ENCODE measurements at regions not wholly inside any gene's neighbourhood (a gene's known extent, or its start where the extent isn't known, plus 50 kb on each side); places are given as distances from the start of the nearest gene placed in this dataset.

- 59% methylated on average over 3 of the region's 3 CpGs; no CpG with 5 or more reads in 1 of the 2 donors for WGBS, 2 donors (ENCODE audit: low coverage in 1 of 2)
Measured at GRCh38 chr4:131366714-131367113, 1782.4 kb upstream of the PCDH10 start.

DNA sequence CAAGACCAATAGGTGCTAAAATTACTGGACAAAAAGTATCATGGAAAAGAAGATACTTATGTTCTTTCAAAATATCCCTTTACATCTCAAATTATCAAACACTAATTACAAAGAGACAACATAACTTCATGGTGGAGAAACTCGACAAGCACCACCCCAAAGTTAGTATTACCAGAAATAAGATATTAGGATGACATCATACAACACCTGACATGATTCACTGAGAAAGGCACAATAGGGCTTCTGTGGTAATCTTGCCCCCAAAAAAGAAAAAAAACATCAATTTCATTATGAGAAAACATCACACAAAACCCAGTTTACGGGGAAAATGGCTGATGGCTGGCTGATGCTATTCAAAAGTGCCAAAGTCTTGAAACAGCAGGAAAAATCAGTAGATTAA lies 1781.7 kb upstream of the PCDH10 start:
- TF ChIP-seq POLR2AphosphoS5 (IDR thresholded peaks at IDR 0.05) (no peak), POLR2A (IDR thresholded peaks at IDR 0.05) (no peak), EP300 (IDR thresholded peaks at IDR 0.05) (no peak), CTCF (IDR thresholded peaks at IDR 0.05) (no peak)
- Histone ChIP-seq H3K4me3 (no peak overlapping the region), H3K9me3 (no peaks in the 10 kb centered on the region), H3K36me3 (no peaks in the 10 kb centered on the region), H3K4me1 (no peaks in the 10 kb centered on the region), H3K27me3 (no peaks in the 10 kb centered on the region), H3K27ac (no peak overlapping the region)
- ATAC-seq = no peak
- 80 to 89% methylated on average over 2 of the region's 2 CpGs for WGBS, 2 donors (ENCODE audit: low coverage in 1 of 2)

More at GRCh38 chr4:131366714-131367113, 1782.4 kb upstream of the PCDH10 start:
- Histone ChIP-seq H3K36me3 (no peaks in the 10 kb centered on the region), H3K27ac (no peak overlapping the region), H3K27me3 (no peaks in the 10 kb centered on the region), H3K4me3 (no peak overlapping the region), H3K4me1 (no peaks in the 10 kb centered on the region), H3K9me3 (no peaks in the 10 kb centered on the region)
- ATAC-seq = no peak
- TF ChIP-seq EP300 (IDR thresholded peaks at IDR 0.05) (no peak), POLR2A (IDR thresholded peaks at IDR 0.05) (no peak), CTCF (IDR thresholded peaks at IDR 0.05) (no peak), POLR2AphosphoS5 (IDR thresholded peaks at IDR 0.05) (no peak)

DNA sequence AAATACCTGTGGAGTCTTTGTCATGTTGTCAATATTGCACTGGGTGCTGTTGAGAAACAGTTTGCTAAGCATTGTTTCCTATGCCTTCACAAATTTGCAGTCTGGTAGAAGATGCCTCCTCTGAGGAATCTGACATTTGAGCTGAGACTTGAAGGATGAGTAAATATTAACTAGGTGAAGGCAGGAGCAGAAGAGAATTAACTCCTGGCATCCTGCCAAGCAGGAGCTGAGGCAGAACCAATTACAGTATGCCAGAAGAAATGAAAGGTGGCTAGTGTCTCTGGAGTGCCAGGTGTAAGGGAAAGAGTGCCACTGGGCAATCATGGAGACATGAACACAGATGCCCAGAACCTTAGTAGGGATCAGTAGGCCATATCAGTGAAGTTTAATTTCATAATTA lies 1778.2 kb upstream of the PCDH10 start:
- Histone ChIP-seq H3K27ac (no peak overlapping the region), H3K27me3 (no peaks in the 10 kb centered on the region), H3K9me3 (no peaks in the 10 kb centered on the region), H3K4me3 (no peak overlapping the region), H3K36me3 (no peaks in the 10 kb centered on the region), H3K4me1 (no peaks in the 10 kb centered on the region)
- no peak for ATAC-seq
- TF ChIP-seq EP300 (IDR thresholded peaks at IDR 0.05) (no peak), POLR2A (IDR thresholded peaks at IDR 0.05) (no peak), CTCF (IDR thresholded peaks at IDR 0.05) (no peak)

DNA sequence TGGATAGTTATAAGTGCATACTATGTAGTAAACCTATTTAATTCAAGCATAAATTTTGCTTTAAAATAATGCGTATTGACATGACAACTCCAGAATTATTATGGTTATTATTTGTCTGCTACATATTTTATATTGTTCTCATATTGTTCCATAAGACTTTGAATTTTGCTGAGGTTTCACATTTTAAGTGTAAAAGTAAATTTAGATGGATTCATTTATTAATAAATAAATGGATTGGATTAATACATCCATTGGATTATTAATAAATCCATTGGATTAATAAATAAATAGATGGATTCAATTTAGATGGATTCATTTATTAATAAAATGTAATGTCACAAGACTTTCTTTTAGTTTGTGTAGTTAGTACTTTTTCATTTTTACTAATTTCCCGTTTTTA lies 1768.0 kb upstream of the PCDH10 start:
- Histone ChIP-seq H3K4me3 (no peak overlapping the region), H3K27ac (no peak overlapping the region), H3K36me3 (no peaks in the 10 kb centered on the region), H3K4me1 (no peaks in the 10 kb centered on the region), H3K9me3 (no peaks in the 10 kb centered on the region), H3K27me3 (no peaks in the 10 kb centered on the region)
- no peak for TF ChIP-seq POLR2AphosphoS5 (IDR thresholded peaks at IDR 0.05)
- no peak for TF ChIP-seq CTCF (IDR thresholded peaks at IDR 0.05)
- TF ChIP-seq EP300 (IDR thresholded peaks at IDR 0.05) = no peak
- TF ChIP-seq POLR2A (IDR thresholded peaks at IDR 0.05) = no peak
- WGBS, 2 donors (ENCODE audit: low coverage in 1 of 2) = 93 to 100% methylated on average over 2 of the region's 2 CpGs
- no peak for ATAC-seq

DNA sequence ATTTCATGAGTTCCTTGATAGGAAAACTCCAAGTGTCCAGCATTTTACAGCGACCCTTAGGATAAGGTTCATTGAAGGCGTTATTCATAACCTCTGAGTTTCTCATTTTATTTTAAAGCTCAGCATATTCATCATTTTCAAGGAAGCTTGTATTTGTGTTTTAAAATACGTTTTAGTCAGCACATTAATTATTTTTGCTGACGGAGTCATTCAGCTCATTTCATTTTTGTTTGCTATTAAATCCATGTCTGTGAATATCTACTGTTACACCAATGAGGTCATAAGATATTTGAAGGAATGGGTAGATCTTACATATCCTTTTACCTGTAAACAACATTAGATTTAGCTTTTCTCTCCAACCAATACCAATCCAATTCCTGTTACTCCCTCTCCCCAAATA lies 1766.3 kb upstream of the PCDH10 start:
- H3K9me3 ChIP-seq = no peaks in the 10 kb centered on the region
- no peak overlapping the region for H3K4me3 ChIP-seq
- H3K27ac ChIP-seq = no peak overlapping the region
- WGBS, 2 donors (ENCODE audit: low coverage in 1 of 2) = 63 to 64% methylated on average over 4 of the region's 4 CpGs
- no peaks in the 10 kb centered on the region for H3K4me1 ChIP-seq
- no peaks in the 10 kb centered on the region for H3K36me3 ChIP-seq
- no peak for TF ChIP-seq POLR2A (IDR thresholded peaks at IDR 0.05)
- no peak for TF ChIP-seq CTCF (IDR thresholded peaks at IDR 0.05)
- TF ChIP-seq POLR2AphosphoS5 (IDR thresholded peaks at IDR 0.05) = no peak
- no peak for TF ChIP-seq EP300 (IDR thresholded peaks at IDR 0.05)
- ATAC-seq = no peak
- H3K27me3 ChIP-seq = no peaks in the 10 kb centered on the region

All from gastroesophageal sphincter (tissue), 4 donors.